Heart left ventricle (tissue), 16 donors: ENCODE measurements at regions not wholly inside any gene's neighbourhood (a gene's known extent, or its start where the extent isn't known, plus 50 kb on each side); places are given as distances from the start of the nearest gene placed in this dataset.

ENCODE experiments used
- ATAC-seq, 4 donors: fragments of 200-7000 bp; cut with Tn5 transposase; one replicate each; pipeline ENCODE4 v1.9.1; 2020 to 2022; ENCODE audit warnings: moderate library complexity in 4 of 4, mild to moderate bottlenecking in 3 of 4, moderate number of reproducible peaks in 1 of 4
- DNase-seq, 5 donors: peaks; one replicate each; pipeline ENCODE4 v3.0.0-alpha.2; 2020
- H3K27ac ChIP-seq, 12 donors: fragments of 200-600 bp; sonication (generic) in 4 of 12; one replicate each; pipeline versions ENCODE4 v1.5.0 to v1.8.0; 2016 to 2022; ENCODE audit warnings: mild to moderate bottlenecking in 2 of 12
- H3K27me3 ChIP-seq, 9 donors: fragments of 200-600 bp; sonication (generic) in 2 of 9; one replicate each; pipeline versions ENCODE4 v1.5.1 to v1.8.0; 2016 to 2022; ENCODE audit warnings: mild to moderate bottlenecking in 3 of 9
- H3K36me3 ChIP-seq, 9 donors: fragments of 200-600 bp; sonication (generic) in 2 of 9; one replicate each; pipeline versions ENCODE4 v1.5.0 to v1.8.0; 2018 to 2022; ENCODE audit warnings: mild to moderate bottlenecking in 2 of 9
- H3K4me1 ChIP-seq, 12 donors: fragments of 200-600 bp; sonication (generic) in 4 of 12; one replicate each; pipeline versions ENCODE4 v1.5.0 to v1.8.0; 2016 to 2022; ENCODE audit warnings: mild to moderate bottlenecking in 3 of 12
- H3K4me3 ChIP-seq, 12 donors: fragments of 200-600 bp; sonication (generic) in 4 of 12; one replicate each; pipeline versions ENCODE4 v1.5.0 to v1.8.0; 2017 to 2022; ENCODE audit warnings: mild to moderate bottlenecking in 9 of 12, moderate library complexity in 4 of 12
- H3K9me3 ChIP-seq, 12 donors: fragments of 200-600 bp; sonication (generic) in 4 of 12; one replicate each; pipeline versions ENCODE4 v1.5.0 to v1.8.0; 2016 to 2022; ENCODE audit warnings: mild to moderate bottlenecking in 1 of 12
- CTCF ChIP-seq, 12 donors: fragments of 200-600 bp; sonication (generic) in 4 of 12; IDR thresholded peaks; one replicate each; pipeline versions ENCODE4 v1.5.0 to v1.8.0; 2018 to 2022; ENCODE audit warnings: antibody characterized with exemption in 12 of 12, mild to moderate bottlenecking in 5 of 12
- POLR2A ChIP-seq, 2 donors: fragments of 450-650 bp; IDR thresholded peaks; one replicate each; pipeline ENCODE4 v1.6.1; 2017; ENCODE audit warnings: antibody characterized with exemption in 2 of 2, mild to moderate bottlenecking in 2 of 2, moderate library complexity in 2 of 2
- WGBS, 4 donors: extraction: QIAGEN DNeasy Blood & Tissue Kit in 2 of 4; methylation state at CpG; one replicate each; pipeline versions ENCODE4 v1.1.5 to v1.1.7; 2013 to 2018; 5-methylcytosine and 5-hydroxymethylcytosine counted together
- intact Hi-C, 10 donors: fragments of 100-400 bp; cut with DNase I; formaldehyde crosslinking; loops; one replicate each; pipeline versions ENCODE4 v1.11.1 to v1.14.2; 2022
- donor health status: ischemic (EF 13 %, LVEDD 7.1; RV severe dilation, severe dysfunction).
- donor health status: healthy with polysubstance abuse.
- donor health status: DM: no; HTN: yes; CAD: no.
- donor health status: DM: no; HTN: no; CAD: no.
- donor health status: ischemic (EF 25% LVEDD 6.9; RV normal size, moderate dysfunction).
- donor health status: ischemic (EF 25% LVEDD 5.7; RV mildly dilated, moderate dysfunction).
- donor health status: healthy.
- donor health status: DM: yes; HTN: yes; CAD: no.
- donor health status: ischemic (EF 35%, LVEDD 5.7; RV mildly dilated, moderate dysfunction).
- donor health status: nonischemic (EF 11% LVEDD 7.7; RV severe dilation, severe dysfunction).
- donor health status: DM: yes; HTN: yes; CAD: no.
- donor health status: PGD.
- donor health status: ischemic (EF 29% LVEDD 5.4; RV normal size, mild dysfunction).
- donor health status: nonischemic (EF 23%, LVEDD 6.1; RV moderate dilation, normal function).

- Histone ChIP-seq H3K36me3 (no peaks in the 10 kb centered on the region), H3K4me1 (no peaks in the 10 kb centered on the region), H3K9me3 (peaks cover 0 to 39% (median 9%) of the 10 kb centered on the region in 12 donors), H3K27ac (no peak overlapping the region), H3K4me3 (no peak overlapping the region), H3K27me3 (no peaks in the 10 kb centered on the region)
- WGBS, 4 donors: 89 to 100% (median 94%) methylated on average over 3 of the region's 3 CpGs
- DNase-seq (no peak), ATAC-seq (no peak)
- TF ChIP-seq POLR2A (IDR thresholded peaks at IDR 0.05) (no peak), CTCF (IDR thresholded peaks at IDR 0.05) (no peak)
- intact Hi-C loops: no loop called here
Measured at GRCh38 chr7:92889081-92889480, 52.7 kb upstream of the CDK6 start.
